ENCODE measurements at regions not wholly inside any gene's neighbourhood (a gene's known extent, or its start where the extent isn't known, plus 50 kb on each side); places are given as distances from the start of the nearest gene placed in this dataset.

DNA sequence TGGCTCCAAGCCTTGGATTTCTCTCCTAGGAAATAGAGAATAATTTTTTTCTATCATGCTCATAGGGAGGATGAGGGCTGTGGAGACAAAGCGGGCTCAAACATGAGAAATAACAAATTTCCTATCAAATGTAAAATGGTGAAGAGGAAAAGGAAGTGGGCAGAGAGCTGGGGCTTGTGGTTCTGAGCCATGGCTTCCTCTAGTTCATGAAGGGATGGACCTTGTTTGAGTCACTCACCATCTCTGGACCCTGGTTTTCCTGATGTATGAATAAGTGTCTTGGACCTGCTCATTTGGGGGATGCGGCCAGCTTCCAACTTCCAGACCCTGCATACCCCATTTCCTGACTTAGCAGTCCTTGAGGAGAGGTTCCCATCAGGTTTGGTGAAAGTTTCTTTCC is 63.0 kb downstream of the MSX1 start:
- TF ChIP-seq, protein P1, sequence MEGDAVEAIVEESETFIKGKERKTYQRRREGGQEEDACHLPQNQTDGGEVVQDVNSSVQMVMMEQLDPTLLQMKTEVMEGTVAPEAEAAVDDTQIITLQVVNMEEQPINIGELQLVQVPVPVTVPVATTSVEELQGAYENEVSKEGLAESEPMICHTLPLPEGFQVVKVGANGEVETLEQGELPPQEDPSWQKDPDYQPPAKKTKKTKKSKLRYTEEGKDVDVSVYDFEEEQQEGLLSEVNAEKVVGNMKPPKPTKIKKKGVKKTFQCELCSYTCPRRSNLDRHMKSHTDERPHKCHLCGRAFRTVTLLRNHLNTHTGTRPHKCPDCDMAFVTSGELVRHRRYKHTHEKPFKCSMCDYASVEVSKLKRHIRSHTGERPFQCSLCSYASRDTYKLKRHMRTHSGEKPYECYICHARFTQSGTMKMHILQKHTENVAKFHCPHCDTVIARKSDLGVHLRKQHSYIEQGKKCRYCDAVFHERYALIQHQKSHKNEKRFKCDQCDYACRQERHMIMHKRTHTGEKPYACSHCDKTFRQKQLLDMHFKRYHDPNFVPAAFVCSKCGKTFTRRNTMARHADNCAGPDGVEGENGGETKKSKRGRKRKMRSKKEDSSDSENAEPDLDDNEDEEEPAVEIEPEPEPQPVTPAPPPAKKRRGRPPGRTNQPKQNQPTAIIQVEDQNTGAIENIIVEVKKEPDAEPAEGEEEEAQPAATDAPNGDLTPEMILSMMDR (conservative IDR thresholded peaks at IDR 0.05; ENCODE audit: control insufficient read depth, insufficient read depth, low read depth, low read length): no peak
- H3K4me3 ChIP-seq (ENCODE audit: control insufficient read depth, low read depth, low read length): no peak overlapping the region
- DNase-seq (ENCODE audit: low read depth): no peak

DNA sequence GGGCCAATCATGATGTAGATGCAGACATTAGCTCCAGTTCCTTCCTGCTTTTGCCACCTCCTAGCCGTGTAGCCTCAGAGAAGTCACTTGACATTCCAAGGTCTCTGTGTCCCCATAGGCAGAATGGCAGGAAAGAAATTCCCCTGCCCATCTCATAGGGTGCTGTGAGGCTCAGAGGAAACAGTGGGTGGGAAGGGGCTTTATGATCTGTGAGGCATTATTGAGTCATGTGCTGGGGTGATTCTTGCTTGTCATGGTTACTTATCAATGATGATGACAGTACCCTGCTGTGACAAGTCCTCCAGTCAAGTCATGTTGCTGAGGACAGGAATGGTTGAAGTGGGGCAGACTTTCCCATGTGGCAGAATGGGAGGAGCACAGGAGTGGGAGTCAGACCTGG is 63.7 kb downstream of the MSX1 start:
- DNase-seq (ENCODE audit: low read depth): no peak
- TF ChIP-seq, protein P1 (conservative IDR thresholded peaks at IDR 0.05; ENCODE audit: control insufficient read depth, insufficient read depth, low read depth, low read length): no peak
- no peak overlapping the region for H3K4me3 ChIP-seq (ENCODE audit: control insufficient read depth, low read depth, low read length)

DNA sequence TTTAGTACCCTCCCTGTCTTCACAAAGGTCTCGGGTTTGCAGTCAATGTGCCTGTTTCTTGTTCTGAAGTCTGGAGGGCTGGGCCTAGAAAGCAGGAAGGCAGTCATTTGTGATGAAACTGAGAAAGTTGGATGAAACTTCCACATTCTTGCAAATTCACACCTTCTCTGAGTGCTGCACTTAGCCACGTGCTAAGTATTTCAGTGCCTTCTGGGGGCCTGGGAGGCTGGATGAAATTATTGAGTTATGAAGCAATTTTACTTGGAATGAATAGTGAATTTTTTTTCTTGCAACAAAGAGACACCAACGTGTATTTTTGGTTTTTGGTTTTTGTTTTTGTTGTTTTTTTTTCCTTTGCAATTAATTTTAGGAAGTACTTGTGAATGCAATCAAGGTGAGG is 71.2 kb downstream of the MSX1 start:
- DNase-seq (ENCODE audit: low read depth): no peak
- TF ChIP-seq, protein P1 (conservative IDR thresholded peaks at IDR 0.05; ENCODE audit: control insufficient read depth, insufficient read depth, low read depth, low read length): no peak
- H3K4me3 ChIP-seq (ENCODE audit: control insufficient read depth, low read depth, low read length): no peak overlapping the region

DNA sequence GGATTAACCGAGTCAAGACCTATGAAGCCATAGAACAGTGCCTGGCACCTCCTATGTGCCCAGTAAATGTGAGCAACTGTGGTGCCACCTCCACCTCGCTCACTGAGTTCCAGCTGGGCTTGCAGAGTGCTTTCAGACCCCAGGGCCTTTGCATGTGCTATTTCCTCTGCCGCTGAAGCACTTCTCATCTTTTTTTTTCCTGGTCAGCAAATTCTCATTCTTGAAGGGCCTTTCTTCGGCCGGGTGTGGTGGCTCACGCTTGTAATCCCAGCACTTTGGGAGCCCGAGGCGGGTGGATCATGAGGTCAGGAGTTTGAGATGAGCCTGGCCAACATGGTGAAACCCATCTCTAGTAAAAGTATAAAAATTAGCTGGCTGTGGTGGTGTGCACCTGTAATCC is 76.5 kb downstream of the MSX1 start:
- H3K4me3 ChIP-seq (ENCODE audit: control insufficient read depth, low read depth, low read length): no peak overlapping the region
- TF ChIP-seq, protein P1 (conservative IDR thresholded peaks at IDR 0.05; ENCODE audit: control insufficient read depth, insufficient read depth, low read depth, low read length): no peak
- DNase-seq (ENCODE audit: low read depth): no peak

DNA sequence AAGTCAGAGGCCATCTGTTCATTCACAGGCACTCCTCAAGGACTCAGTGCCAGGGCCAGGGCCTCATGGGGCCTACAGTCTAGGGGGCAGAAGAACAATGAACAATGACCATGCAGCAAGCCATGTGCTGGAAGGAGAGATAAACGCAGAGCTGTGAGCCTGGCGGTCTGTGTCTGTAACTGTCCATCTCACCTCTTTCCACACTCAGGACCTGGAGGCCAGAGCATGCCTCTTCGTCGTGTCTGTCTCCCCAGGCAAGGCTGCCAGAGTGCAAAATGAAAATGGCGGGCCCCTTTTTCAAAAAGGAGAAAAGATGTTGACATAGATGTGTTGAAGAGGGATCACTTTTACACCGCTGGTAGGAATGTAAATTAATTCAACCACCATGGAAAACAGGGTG is 78.5 kb downstream of the MSX1 start:
- H3K4me3 ChIP-seq (ENCODE audit: control insufficient read depth, low read depth, low read length): no peak overlapping the region
- no peak for DNase-seq (ENCODE audit: low read depth)
- TF ChIP-seq, protein P1 (conservative IDR thresholded peaks at IDR 0.05; ENCODE audit: control insufficient read depth, insufficient read depth, low read depth, low read length): no peak

DNA sequence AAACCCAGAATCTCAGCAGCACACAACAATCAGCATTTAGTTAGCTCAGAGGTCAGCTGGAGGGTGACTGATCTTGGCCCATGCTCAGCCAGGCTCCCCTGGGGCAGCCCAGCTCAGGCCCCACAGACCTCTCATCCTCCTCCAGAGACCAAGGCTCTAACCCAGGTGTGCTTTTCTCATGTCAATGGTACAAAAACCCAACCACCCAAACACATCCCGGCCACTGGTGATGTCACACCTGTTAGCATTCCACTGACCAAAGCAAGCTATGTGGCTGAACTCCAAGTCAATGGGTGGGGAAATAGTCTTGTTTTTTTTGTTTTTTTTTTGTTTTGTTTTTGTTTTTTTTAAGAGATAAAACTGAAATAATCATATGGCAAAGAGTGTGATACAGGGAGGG is 77.5 kb downstream of the CYTL1 start:
- H3K4me3 ChIP-seq (ENCODE audit: control insufficient read depth, low read depth, low read length): no peak overlapping the region
- TF ChIP-seq, protein P1 (conservative IDR thresholded peaks at IDR 0.05; ENCODE audit: control insufficient read depth, insufficient read depth, low read depth, low read length): no peak
- no peak for DNase-seq (ENCODE audit: low read depth)

DNA sequence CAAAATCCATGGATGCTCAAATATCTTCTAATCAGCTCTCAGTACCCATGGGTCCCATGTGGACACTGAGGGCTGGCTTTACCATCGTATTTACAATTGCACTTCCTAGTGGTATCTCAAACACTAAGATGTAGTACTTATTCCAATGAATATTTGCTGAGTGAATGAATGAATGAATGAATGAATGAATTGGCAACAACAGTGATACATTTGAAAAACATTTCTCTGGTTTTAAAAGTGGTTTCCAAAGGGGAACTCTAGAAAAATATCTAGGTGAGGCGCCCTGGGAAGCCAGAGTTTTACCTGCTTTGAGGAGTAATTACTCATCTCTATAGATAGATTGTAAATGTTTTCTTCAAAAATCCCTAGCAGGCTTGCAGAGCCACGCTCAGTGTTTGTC is 76.6 kb downstream of the CYTL1 start:
- no peak overlapping the region for H3K4me3 ChIP-seq (ENCODE audit: control insufficient read depth, low read depth, low read length)
- TF ChIP-seq, protein P1 (conservative IDR thresholded peaks at IDR 0.05; ENCODE audit: control insufficient read depth, insufficient read depth, low read depth, low read length): no peak
- no peak for DNase-seq (ENCODE audit: low read depth)
